DND-41 (cell line): ENCODE measurements at regions not wholly inside any gene's neighbourhood (a gene's known extent, or its start where the extent isn't known, plus 50 kb on each side); places are given as distances from the start of the nearest gene placed in this dataset.

Source experiments
- CTCF ChIP-seq: IDR thresholded peaks from 2 replicates; pipeline ENCODE4 v1.5.1; 2012; ENCODE audit warnings: borderline replicate concordance, low read length, moderate library complexity, mild to moderate bottlenecking; ENCODE audit not compliant: poor library complexity, severe bottlenecking; ENCODE audit errors: extremely low read depth
- EZH2 ChIP-seq: IDR thresholded peaks from 3 replicates; pipeline ENCODE4 v1.6.1; 2012; ENCODE audit warnings: borderline replicate concordance, low read depth, mild to moderate bottlenecking, moderate library complexity, low read length, inconsistent platforms; ENCODE audit not compliant: severe bottlenecking

- TF ChIP-seq CTCF (no peak), EZH2 (no peak)
Observed at GRCh38 chr3:98692787-98693473, 70.2 kb upstream of the ST3GAL6 start.
